Ammon's horn (tissue), 1 donor: ENCODE measurements at regions not wholly inside any gene's neighbourhood (a gene's known extent, or its start where the extent isn't known, plus 50 kb on each side); places are given as distances from the start of the nearest gene placed in this dataset.
"Not testable (repeated sequence)": the region's sequence is repeated elsewhere in the genome, so short reads cannot be mapped to it uniquely, and the experiment has no call there.

Source experiments
- DNase-seq: peaks from one replicate; pipeline ENCODE4 v3.0.0-alpha.2; 2016; ENCODE audit warnings: low spot score

DNA sequence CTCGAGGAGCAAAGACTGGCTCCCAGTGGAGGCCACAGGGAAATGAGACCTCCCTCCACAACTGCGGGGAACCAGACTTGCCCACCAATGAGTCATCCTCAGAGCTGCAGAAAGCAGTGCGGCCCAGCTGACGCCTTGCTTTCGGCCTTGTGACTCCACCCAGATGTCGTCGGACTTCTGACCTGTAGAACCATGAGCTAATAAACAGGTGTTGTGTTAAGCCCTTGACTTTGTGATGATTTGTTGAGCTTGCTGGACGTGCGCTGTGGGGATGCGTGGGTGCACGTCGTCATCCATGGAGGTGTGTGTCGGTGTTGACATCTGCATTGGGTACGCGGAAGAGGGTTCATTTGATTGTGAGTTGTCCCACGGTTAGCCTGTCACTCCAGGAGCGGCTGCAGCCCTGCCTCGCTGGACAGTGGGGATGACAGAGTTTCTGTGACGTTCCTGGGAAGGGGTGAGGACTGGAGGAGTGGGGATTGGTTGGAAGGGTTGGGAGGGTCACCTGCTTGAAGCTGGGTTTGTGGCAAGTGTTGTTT lies 154.1 kb downstream of the SH3BP4 start:
- no peak for DNase-seq

DNA sequence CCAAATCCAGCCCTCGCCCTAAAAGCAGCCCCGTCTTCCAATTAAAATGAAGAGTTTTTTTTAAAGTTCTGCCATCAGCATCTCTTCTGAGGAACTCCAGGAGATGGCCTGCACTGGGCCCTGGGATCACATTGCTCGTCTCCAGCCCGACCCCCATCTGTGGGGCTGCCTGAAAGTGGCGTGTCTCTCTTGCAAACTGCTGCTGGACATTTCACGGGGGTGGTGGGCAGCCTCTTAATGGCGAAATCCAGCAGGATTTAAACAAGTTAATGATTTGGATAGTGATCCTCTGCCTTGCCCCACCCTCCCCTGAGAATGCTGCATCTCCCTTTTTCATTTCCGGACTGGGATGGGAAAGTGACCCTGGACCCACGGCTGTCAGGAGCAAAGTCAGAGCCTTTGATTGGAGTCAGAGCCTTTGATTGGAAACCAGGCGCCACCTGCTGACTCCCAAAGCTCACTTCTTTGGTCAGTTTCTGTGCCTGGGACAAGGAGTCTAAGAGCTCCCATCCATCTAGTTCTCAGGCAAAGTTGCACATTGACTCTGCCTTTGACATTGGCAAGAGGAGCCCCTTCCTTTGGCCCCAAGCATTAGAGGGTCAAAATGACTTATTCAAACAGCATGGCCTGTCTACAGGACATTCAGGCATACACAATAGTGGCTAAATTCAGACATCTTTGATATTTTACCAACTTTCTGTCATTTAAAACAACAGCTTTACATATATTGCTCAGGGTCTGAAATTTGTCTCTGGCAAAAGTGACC lies 155.2 kb downstream of the SH3BP4 start:
- peak; percentile 83 for DNase-seq

- DNase-seq: no peak
These were observed 155.8 kb downstream of the SH3BP4 start for GRCh38 chr2:235107640-235107951.

DNA sequence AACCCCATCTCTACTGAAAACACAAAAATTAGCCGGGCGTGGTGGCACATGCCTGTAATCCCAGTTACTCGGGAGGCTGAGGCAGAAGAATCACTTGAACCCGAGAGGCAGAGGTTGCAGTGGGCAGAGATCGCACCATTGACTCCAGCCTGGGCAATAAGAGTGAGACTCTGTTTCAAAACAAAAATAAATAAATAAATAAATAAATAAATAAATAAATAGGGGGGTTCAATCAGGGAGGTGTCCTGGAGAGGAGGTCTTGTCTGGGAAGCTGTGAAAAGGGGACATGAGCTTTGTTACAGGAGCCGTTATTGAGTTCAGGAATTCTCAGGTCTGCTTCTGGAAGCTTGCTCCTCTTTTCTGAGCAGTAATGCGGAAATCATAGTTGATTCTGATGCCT lies 157.7 kb downstream of the SH3BP4 start:
- DNase-seq: not testable (repeated sequence)

GRCh38 chr2:235112365-235112764 lies 160.5 kb downstream of the SH3BP4 start:
- DNase-seq: no peak

GRCh38 chr2:235113854-235114253 lies 162.0 kb downstream of the SH3BP4 start:
- no peak for DNase-seq

- no peak for DNase-seq
These were observed 162.5 kb downstream of the SH3BP4 start for GRCh38 chr2:235114286-235114685.

- no peak for DNase-seq
These were observed 163.7 kb downstream of the SH3BP4 start for GRCh38 chr2:235115521-235115920.

DNA sequence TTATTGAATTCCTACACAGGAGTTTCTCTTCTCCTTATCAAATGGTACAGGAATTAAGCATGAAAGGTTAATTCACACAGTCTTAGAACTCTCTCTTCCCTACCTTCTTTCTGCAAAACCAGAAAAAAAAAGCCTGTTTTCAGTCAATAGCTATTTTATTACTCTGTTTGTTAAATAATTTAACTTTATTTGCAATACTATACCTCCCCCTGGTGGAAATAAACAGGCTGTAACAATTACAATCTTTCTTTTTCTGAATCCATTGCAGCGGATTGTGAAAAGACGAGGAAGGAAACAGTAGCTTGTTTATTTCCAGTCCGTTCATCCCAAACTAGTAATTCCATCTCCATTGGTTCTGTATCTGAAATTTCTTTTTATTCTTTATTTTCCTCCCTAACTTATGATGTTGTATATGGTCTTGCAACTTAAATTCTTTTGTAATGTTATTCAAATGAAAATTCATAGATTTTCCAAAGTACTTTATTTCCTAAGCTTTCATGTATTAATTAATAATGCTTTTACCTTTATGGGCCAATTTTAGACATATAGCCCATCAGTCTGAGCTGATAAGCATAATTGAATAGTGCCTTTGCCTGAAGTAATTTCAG lies 165.2 kb downstream of the SH3BP4 start:
- peak; percentile 47 for DNase-seq

DNA sequence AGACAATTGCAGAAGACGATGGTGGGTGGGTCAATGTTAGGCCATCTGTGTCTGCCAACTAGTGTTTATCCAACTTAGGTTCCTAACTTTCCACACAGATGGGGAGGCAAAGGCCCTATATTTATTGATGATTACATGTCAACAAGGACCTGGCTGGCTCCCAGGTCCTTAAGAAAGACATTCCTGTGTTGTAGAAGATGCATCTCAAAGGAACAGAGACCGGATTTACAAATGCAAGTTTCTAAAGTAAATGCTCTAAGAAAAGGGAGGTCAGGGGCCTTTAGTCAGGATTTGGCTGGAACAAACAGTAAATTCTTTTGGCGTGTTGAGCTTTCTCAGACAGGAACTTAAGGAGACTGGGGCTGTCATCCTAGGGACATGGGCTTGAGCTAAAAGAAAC lies 175.0 kb downstream of the SH3BP4 start:
- no peak for DNase-seq

DNA sequence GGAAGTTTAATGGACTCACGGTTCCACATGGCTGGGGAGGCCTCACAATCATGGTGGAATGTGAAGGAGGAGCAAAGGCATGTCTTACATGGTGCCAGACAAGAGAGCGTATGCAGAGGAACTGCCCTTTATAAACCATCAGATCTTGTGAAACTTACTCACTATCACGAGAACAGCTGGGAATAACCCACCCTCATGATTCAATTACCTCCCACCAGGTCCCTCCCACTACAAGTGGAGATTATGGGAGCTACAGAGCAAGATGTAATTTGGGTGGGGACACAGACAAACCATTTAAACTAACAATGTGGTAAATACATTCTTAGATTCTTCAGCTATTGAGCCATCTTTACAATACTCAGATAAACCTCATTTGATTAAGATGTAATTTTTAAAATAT lies 176.1 kb downstream of the SH3BP4 start:
- DNase-seq: no peak

GRCh38 chr2:235129850-235130249 lies 178.0 kb downstream of the SH3BP4 start:
- DNase-seq: no peak

GRCh38 chr2:235131334-235132305 lies 179.8 kb downstream of the SH3BP4 start:
- peak; percentile 42 for DNase-seq

- no peak for DNase-seq
These were observed 180.8 kb downstream of the SH3BP4 start for GRCh38 chr2:235132651-235133050.

GRCh38 chr2:235133837-235134236 lies 182.0 kb downstream of the SH3BP4 start:
- no peak for DNase-seq

- no peak for DNase-seq
These were observed 182.6 kb downstream of the SH3BP4 start for GRCh38 chr2:235134420-235134819.

DNA sequence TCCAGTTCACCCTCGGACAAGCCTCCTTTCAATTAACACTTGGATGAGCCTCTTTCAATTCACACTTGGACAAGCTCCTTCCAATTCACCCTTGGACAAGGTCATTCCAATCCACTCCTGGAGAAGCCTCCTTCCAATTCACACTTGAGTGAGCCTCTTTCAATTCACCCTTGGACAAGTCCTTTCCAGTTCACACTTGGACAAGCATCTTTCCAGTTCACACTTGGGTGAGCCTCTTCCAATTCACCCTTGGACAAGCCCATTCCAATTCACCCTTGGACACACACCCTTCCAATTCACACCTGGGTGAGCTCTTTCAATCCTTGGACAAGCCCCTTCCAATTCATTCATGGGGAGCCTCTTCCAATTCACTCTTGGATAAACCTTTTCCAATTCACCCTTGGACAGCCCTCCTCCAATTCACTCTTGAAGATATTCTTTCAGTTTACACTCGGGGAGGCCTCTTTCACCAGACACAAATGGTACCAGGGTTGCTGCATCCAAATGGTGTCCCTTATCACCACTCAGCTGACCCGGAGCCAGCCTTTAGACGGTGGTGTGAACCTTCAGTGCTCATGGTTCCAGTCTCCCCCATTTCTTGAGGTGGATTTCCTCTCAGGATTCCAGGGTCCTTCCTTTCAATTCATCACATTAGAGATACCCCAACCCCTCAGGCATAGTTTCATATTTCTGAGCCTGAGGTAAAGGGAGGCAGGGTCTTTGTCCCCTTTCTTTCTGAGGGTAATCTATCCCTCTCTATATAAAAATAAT lies 183.6 kb downstream of the SH3BP4 start:
- no peak for DNase-seq

DNA sequence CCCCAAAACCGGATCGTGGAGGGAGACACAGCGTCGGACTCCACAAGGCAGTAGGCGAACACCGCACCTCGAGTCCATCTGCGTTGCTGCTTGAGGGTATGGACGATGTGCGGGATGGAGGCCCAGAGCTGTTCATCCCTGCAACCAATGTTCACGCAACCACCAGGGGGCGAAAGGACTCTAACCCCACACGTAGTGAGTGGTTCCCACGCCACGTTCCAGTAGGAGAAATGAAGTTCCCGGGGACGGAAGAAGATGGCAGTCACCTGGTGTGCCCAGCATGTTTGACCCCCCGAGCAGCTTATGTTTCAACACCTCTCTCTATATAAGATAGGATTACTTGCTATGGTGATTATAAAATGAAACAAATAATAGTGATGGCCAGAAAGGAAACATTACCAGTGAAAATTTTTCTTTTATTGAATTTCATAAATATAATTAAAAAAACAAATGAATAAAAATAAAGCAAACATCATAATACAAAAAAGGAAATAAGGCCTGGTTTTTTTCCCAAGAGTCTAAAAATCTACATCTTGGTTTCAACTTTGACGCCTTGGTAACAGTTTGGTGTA lies 184.3 kb downstream of the SH3BP4 start:
- DNase-seq: peak; percentile 89

DNA sequence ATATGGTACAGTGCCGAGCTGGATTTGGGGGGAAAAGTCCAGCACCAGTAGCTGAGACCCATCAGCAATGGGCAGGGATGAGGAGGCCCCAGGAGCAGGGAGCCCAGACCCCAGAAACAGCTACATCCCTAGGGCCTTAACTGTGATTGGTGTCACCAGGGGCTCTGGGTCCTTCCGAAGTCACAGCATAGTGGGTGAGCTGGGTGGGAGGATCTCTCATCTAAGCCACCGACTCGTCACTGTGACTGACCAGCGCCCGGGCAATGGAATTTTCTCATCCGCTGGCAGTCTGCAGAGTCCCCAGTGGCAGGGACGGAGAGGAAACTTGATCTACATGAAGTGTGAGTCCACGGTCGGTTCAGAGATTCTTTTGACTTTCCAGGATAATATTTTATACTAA lies 186.5 kb downstream of the SH3BP4 start:
- no peak for DNase-seq

- no peak for DNase-seq
These were observed 188.4 kb downstream of the SH3BP4 start for GRCh38 chr2:235139956-235140800.

DNA sequence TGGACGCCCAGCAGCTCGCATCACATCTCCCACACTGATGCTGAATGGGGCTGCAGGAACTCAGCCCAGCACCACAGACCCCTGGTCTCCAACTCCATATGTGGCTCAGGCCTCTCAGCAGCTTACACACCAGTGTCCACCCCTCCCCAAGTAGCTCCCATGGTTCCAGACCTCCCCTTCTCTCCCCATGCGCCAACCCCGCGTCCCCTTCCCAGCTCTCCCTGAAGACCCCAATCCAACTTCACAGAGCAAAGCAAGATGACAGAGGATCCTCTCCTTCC lies 188.9 kb downstream of the SH3BP4 start:
- no peak for DNase-seq
